HG03520 (cell line): ENCODE measurements at regions not wholly inside any gene's neighbourhood (a gene's known extent, or its start where the extent isn't known, plus 50 kb on each side); places are given as distances from the start of the nearest gene placed in this dataset.
"Not testable (repeated sequence)": the region's sequence is repeated elsewhere in the genome, so short reads cannot be mapped to it uniquely, and the experiment has no call there.

Experiments
- ATAC-seq: cut with Tn5 transposase; IDR thresholded peaks from one replicate; pipeline ENCODE4 v1.9.1; 2021; ENCODE audit warnings: mild to moderate bottlenecking, moderate library complexity; ENCODE audit not compliant: unreplicated experiment

- no peak for ATAC-seq
These were observed 1168.5 kb upstream of the ADGRL2 start for GRCh38 chr1:80632284-80632683.

- peak; percentile 72 for ATAC-seq
These were observed 1171.4 kb upstream of the ADGRL2 start for GRCh38 chr1:80629304-80629837.

- no peak for ATAC-seq
These were observed 1176.1 kb upstream of the ADGRL2 start for GRCh38 chr1:80624682-80625081.

GRCh38 chr1:80607064-80607463 lies 1193.7 kb upstream of the ADGRL2 start:
- no peak for ATAC-seq

- no peak for ATAC-seq
These were observed 1206.7 kb upstream of the ADGRL2 start for GRCh38 chr1:80594013-80594412.

- no peak for ATAC-seq
These were observed 1207.5 kb upstream of the ADGRL2 start for GRCh38 chr1:80593197-80593596.

- no peak for ATAC-seq
These were observed 1217.8 kb upstream of the ADGRL2 start for GRCh38 chr1:80582980-80583379.

GRCh38 chr1:80579055-80579454 lies 1221.7 kb upstream of the ADGRL2 start:
- no peak for ATAC-seq

- ATAC-seq, result no peak
These were observed 1233.9 kb upstream of the ADGRL2 start for GRCh38 chr1:80566867-80567266.

- no peak for ATAC-seq
These were observed 1234.6 kb upstream of the ADGRL2 start for GRCh38 chr1:80566123-80566522.

- no peak for ATAC-seq
These were observed 1235.3 kb upstream of the ADGRL2 start for GRCh38 chr1:80565406-80565805.

- ATAC-seq, result no peak
These were observed 1258.5 kb upstream of the ADGRL2 start for GRCh38 chr1:80542231-80542630.

GRCh38 chr1:80540596-80540995 lies 1260.1 kb upstream of the ADGRL2 start:
- ATAC-seq, result no peak

- ATAC-seq, result no peak
These were observed 1260.6 kb upstream of the ADGRL2 start for GRCh38 chr1:80540149-80540548.

- ATAC-seq, result not testable (repeated sequence)
These were observed 1261.4 kb upstream of the ADGRL2 start for GRCh38 chr1:80539298-80539697.

- no peak for ATAC-seq
These were observed 1264.3 kb upstream of the ADGRL2 start for GRCh38 chr1:80536461-80536860.

GRCh38 chr1:80535466-80535865 lies 1265.3 kb upstream of the ADGRL2 start:
- no peak for ATAC-seq

GRCh38 chr1:80534606-80535360 lies 1266.0 kb upstream of the ADGRL2 start:
- ATAC-seq, result no peak

GRCh38 chr1:80533775-80534334 lies 1266.9 kb upstream of the ADGRL2 start:
- no peak for ATAC-seq

- ATAC-seq, result no peak
These were observed 1267.6 kb upstream of the ADGRL2 start for GRCh38 chr1:80533093-80533492.

GRCh38 chr1:80531182-80531581 lies 1269.6 kb upstream of the ADGRL2 start:
- ATAC-seq, result no peak

- ATAC-seq, result no peak
These were observed 1271.2 kb upstream of the ADGRL2 start for GRCh38 chr1:80529546-80529945.
